ENCODE measurements at regions not wholly inside any gene's neighbourhood (a gene's known extent, or its start where the extent isn't known, plus 50 kb on each side); places are given as distances from the start of the nearest gene placed in this dataset.

DNA sequence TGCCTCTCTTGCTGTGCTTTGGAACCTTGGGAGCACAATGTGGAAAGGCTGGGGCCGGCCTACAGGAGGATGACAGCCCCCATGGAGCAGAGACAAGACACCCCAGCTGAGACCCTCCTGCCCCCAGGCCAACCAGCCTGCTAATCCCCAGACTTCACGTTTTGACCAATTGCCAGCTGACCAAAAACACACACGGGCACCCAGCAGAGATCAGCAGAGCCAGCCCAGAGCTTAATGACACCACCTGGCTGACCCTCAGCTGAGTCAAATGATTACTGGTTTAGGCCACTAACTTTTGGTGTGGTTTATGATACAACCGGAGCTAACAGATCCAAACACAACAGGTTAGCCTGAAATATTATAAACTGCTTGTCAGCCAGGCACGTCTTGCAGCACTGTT lies 111.2 kb upstream of the KIF5B start:
- DNase-seq, result no peak

DNA sequence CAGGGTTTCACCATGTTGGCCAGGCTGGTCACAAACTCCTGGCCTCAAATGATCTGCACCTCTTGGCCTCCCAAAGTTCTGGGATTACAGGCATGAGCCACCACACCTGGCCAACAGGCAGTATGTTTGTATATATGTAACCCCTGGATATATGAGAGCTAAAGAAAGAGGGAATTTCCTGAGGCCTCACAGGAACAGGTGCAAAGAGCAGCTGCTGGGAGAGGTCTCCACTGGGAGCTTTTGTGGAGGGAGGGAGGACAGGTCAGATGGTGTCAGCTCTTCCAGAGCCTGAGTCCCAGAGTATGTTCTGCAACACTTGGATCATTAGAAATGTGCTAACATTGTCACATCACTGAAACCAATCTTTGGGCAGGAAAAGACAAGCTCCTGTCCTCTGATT lies 110.1 kb upstream of the KIF5B start:
- no peak for DNase-seq

DNA sequence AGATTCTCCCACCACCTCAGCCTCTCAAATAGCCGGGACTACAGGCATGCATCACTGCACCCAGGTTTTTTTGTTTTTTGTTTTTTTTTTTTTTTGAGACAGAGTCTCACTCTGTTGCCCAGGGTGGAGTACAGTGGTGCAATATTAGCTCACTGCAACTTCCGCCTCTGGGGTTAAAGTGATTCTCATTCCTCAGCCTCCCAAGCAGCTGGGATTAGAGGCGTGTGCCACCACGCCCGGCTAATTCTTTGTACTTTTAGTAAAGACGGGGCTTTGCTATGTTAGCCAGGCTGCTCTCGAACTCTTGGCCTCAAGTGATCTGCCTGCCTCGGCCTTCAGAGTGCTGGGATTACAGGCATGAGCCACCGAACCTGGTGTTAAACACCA lies 107.5 kb upstream of the KIF5B start:
- DNase-seq, result no peak

DNA sequence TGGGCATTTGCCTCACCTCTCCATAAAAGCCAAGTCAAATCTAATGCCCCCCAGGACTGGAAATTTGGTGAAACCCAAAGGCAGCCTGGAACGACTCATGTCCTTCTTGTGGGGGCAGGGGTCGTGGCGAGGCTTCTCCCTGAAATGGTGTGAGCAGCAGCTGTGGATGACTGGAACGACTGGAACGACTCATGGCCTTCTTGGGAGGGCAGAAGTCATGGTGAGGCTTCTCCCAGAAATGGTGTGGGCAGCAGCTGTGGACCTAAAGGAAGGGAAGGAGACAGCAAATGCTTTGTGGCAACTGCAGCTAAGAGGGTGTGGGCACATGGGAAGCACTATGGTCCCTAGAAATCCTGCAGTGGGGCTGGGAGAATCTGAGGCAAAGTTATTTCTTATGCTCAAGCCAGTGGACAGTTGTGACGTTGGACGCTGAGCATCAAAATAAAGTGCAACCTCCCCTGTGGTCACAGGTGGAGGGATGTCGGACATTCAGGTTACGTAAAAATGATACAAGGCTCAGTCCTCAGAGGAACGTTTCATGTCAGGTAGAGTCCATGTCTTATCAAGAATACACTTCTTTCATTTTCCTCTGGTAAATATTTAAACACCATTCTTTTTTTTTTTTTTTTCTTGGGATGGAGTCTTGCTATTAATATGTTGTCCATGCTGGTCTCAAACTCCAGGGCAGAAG lies 107.0 kb upstream of the KIF5B start:
- DNase-seq, result no peak

DNA sequence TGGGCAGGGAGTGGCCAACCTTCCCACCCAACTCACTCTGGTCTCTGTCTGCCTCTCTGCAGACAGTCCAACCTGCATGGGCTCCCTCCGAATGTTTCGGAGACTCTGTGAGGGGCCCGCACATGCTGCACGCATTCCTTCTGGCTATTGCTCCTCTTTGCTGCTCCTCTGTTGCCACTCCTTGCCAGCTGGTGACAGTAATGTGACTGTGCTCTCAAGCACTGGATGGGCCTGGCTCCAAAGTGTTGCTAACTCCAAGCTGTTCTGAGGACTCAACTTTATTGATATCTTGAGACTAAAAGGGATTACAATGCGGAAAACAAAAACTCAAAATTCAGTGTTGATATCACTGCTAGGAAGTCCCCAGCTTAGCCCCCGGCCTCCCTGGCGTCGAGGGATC lies 105.4 kb upstream of the KIF5B start:
- DNase-seq, result no peak

DNA sequence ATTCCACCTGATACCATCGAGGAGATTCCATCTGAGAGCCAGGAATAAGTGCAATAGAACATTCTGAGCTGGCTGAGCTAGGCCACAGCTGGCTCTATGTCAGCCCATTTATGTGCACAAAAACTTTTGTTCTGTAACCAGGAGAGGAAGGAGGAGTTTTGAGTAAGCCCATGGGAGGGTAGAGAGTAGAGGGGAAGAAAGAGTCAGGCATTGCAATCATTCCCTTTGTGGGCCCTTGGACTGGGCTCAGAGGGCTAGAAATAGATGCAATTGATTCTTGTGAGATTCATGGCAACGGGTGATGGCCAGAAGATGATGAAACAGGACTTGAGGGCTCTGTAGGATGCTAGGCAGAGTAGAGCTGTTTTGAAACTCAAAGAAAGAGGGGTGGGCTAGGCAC lies 104.6 kb upstream of the KIF5B start:
- no peak for DNase-seq

DNA sequence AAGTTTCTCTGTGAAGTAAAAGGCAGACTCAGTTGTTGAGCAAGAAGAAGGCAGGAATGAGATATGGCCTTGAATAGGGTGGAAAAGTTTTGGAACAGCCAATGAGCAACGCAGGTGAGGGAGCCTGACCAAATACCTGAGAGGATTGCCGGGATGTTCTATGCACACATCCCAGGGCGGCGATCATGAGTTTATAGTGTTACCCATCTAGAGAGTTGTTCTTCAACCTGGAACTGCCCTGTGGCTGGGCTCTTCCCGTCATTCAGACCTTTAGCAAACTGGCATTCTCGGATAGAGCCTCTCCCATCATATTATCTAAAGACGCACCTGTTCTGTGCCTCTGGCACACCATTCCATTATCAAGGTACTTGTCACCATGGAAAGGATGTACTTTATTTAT lies 103.0 kb upstream of the KIF5B start:
- no peak for DNase-seq

DNA sequence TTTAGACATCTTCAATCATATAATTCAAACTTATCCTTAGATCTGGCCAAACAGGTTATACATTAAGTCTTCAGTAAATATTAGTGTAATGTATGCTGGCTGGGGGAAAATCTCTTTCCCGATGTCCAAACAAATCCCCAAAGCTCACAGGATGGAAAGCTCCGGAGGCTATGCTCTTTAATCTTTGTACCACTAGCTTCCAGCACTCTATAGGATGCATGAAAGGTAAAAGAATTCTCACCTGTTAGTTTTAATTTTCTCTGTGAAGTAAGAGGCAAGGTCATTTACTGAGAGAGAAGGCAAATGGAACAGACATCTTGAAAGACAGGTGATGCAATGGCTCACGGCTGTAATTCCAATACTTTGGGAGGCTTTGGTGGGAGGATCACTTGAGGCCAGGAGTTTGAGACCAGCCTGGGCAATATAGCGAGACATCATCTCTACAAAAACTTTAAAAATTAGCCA lies 99.8 kb upstream of the KIF5B start:
- DNase-seq, result no peak

DNA sequence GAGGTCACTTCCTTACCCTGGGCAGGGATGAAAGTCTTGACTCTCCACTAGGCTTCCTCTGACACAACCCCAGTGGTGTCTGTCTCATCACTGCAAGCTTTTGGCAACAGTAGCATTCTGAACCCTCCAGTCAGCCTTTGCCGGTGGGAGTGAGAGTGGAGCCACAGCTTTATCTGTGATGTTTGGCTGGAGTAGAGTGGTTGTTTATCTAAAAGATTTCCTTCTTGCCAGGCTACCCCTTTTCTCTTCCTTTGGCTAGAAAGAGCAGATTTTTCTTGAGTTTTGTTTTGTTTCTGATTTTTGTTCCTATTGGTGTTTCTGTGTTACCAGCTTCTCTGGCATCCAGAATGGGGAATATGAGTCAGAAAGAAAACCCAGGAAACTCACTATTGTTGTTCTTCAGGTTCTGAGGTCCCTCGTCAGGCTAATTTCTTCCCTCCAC lies 98.9 kb upstream of the KIF5B start:
- no peak for DNase-seq

DNA sequence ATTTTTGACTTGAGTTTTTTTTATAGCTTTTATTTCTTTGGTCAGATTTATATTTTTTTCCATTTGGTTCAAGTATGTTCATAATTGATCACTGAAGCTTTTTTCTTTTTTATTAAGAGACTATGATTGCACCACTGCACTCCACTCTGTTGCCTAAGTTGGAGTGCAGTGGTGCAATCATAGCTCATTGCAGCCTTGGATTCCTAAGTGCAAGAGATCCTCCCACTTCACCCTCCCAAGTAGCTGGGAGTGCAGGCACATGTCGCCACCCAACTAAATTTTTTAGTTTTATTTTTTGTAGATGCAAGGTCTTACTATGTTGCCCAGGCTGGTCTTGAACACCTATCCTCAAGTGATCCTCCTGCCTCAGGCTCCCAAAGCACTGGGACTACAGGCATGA lies 97.7 kb upstream of the KIF5B start:
- DNase-seq, result no peak

DNA sequence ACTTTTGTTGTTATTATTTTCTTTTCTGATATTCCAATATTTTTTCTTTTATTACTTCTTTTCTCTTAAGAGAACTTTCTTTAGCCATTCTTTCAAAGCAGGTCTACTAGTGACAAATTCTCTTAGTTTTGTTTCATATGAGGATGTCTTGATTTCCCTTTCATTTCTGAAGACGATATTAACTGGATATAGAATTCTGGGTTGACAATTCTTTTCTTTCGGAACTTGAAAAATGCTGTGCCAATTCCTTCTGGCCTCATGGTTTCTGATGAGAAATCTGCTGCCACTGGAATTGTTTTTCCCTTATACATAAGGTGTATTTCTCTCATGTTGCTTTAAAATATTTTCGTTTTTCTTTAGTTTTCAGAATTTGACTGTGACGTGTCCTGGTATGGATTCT lies 97.0 kb upstream of the KIF5B start:
- no peak for DNase-seq

DNA sequence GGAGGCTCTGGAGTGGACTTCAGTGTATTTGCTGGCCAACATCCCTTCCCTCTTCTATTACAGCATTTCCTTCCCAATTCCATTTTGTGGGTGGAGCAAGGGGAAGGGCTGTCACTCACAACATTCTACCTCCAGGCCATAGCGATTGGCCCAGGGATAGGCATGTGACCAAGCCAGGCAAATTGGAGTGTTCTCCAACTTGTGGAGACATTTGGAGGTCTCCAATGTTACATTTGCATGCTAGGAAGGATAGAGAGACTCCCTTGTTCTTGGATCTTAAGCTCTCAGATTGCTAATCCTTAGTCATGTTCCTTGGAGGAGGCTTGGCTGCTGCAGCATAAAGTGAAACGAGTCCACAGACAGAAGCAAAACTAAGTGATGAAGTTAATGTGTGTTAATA lies 95.6 kb upstream of the KIF5B start:
- DNase-seq, result no peak

DNA sequence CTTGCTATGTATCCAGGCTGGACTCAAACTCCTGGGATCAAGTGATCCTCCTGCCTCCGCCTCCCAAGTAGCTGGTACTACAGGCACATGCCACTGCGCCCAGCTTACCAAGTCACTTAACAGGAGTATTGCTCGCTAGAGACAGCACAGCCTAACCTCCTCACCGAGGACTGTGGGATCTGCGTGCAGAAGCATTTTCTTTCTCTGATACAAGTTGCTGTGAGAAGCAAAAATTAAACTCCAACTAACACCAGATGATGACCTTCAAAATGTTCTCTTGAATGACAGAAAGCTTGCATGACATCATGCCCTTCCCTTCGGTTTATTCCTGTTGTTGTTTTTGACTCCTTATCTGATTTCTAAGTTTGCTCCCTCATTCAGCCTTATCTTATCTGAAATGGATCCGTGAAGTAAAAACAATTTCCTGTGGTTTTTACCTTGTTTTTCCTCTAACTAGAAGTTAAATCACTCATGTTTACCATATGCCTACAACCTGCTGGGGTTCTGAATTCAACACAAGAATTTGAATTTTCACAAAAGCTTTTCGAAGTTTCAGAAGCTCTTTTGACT lies 94.4 kb upstream of the KIF5B start:
- no peak for DNase-seq

DNA sequence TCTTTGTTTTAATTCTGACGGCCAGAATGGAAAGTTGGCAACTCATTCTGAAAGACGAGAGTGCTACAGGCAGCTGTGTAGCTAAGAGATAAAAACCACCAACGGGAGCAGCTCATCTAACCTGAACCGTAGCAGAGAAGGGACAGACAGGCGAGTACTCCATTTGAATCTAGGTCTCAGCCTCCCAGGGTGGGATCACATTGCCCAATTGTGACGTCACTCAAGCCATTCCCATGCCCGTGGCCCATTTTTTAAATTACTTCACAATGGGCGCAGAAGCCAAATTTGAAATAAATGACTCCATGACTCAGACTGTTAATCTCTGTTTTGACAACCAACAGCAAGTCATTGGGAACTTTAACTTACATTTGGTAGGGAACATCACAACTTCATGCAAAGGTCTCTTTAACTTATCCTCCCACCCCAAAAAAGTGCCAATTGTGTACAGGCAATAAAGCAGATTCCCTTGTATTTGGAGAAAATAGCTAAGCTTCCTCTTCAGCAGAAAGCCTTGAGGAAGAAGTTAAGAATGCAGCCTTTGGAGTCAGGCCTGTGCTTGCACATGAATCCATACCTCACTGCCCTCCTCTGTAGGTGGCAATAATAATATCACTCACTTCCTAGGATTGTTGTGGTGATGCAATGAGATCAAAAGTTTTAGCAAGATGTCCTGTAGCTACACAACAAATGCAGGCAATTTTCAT lies 93.2 kb upstream of the KIF5B start:
- DNase-seq, result no peak

DNA sequence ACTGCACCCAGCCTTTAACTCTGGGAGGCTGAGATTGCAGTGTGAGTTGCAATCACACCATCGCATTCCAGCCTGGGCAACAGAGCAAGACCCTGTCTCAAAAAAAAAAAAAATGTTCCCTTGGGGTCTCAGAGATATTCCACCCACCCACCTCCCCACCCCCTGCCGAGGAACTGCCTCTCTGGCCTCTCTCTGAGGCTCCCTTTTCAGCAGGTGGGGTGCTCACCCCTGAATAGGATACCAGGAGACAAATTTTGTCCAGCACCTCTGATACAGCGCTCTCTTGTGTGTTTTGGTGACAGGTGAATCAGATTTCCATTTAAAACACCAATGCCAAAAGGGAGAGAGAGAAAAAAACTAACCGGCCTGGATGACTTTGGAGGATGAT lies 92.6 kb upstream of the KIF5B start:
- DNase-seq, result no peak

DNA sequence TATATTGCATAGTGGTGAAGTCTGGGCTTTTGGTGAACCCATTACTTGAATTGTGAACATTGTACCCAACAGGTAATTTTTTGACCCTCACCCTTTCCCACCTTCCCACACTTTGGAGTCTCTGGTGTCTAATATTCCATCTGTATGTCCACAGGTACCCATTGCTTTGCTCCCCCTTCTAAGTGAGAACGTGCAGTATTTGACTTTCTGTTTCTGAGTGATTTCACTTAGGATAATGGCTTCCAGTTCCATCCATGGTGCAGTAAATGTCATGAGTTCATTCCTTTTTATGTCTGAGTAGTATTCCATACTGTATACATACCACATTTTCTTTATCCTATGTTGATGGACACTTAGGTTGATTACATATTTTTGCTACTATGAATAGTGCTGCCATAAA lies 91.5 kb upstream of the KIF5B start:
- no peak for DNase-seq

DNA sequence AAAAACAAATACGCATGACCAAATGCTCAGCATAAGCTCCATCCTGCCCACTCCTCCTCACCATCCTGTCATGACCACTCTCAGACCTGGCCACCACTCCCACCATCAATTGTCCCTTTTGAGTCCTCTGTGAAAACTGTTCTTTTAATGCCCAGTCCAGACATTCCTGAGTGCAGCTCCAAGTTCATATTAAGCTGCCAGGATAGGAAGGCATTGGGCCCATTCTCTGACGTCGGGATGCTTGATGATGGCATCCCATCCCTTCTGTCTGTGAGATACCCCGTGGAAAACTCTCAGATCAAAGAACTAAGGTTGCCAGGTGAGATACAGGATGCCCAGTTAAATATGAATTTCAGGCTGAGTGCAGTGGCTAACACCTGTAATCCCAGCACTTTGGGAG lies 89.9 kb upstream of the KIF5B start:
- DNase-seq, result no peak

DNA sequence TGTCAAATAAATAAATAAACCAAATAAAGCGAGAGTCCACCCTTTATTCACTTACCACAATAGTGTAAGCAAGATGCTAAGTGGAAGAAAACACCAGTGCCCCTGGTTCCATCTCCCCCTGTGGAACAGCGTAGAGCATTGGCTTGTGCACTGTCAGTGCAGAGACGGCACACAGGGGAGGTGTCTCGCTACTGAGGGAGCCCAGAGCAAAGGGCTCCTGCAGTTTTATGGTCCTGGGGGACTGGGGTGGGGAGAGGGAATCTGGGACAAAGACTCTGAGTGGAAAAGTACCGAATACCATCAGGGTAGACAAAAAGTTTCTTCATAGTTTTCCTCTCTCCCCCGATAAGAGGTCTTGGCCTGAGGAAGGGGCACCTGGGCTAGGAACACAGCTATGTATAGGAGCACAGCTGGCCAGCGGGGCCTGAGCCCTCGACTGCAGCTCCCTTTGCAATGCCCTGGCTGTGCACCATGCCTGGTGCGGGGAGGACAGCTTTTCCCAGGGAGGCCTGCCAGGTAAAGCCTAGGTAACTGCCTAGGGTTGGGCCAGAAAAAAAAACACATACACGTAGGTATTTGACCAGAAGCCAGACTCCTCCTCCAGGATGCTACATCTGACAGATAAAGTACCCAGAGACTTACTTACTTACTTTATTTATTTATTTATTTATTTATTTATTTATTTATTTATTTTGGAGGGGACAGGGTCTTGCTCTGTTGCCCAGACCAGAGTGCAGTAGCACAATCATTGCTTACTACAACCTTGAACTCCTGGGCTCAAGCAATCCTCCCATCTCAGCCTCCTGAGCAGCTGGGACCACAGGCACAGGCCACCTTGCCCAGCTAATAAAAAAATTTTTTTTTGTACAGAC lies 88.8 kb upstream of the KIF5B start:
- no peak for DNase-seq

DNA sequence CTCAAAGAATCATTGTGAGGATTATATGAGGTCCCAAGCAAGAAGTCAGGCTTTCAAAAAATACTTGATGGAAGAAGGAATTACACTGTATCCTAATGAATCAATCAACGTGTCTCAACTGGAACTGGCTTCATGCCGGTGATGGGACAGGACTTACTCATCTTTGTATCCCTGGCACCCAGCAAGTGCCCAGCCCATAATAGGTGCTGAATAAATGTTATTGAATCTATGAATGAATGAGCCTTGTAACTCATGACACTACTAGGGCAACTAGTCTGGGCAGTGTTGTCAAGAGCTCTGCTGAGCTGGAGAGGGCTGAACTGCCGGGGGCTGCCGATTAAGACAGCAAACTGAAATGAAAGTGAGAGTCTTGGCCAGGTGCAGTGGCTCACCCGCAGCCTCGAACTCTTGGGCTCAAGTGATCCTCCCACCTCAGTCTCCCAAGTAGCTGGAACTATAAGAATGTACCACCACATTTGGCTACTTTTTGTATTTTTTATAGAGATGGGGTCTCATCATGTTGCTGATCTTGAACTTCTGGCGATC lies 87.2 kb upstream of the KIF5B start:
- no peak for DNase-seq

DNA sequence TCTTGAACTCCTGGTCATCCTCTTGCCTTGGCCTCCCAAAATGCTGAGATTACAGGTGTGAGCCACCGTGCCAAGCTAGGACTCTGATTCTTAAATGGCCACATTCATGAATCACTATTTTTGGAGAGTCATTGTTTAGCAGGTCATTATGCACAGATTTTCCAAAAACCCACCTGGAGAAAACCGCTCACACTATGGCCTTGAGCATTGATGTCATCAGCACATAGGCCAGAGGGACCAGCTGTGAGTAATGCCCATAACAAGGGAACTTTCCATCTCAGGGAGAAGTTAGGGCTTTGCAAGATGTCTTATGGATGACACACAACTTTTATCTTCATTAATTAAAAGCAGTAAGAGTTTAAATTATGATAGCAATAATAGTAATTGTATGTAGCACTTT lies 86.4 kb upstream of the KIF5B start:
- DNase-seq, result no peak

DNA sequence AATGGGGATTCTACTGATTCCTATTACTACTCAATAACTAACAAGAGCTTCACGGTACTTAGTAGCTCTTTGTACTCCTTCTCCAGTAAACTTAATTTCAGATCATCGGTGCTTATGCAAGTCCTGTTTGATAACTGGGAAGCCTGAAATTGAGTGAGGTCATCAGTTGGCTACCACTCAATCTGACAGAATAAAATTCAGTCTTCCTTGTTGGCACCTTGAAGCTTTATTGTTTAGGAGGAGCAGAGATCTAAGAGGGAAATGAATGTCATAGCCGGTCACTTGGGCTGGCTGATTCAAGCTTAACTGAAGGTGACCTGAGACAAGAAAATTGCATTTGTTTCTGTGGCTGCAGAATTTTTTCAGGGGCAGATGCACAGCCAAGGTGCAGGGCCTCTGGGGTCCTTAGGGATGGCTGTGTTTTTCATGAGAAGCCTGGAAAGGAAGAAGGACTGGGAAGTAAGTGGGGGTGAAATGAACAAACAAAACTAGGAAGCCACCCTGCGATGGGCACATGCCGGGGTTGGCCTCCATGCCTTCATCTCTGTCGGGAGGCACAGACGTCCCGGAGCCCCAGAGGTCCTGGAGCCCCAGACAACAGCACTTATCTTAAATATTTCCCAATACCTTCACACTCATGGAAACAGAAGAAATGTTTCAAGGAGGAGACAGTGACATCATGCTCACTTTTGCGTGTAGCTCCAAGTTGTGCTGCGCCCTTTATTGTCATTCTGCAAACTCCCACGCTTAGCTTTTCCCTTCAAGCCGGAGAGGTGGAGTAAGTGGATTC lies 85.0 kb upstream of the KIF5B start:
- no peak for DNase-seq

DNA sequence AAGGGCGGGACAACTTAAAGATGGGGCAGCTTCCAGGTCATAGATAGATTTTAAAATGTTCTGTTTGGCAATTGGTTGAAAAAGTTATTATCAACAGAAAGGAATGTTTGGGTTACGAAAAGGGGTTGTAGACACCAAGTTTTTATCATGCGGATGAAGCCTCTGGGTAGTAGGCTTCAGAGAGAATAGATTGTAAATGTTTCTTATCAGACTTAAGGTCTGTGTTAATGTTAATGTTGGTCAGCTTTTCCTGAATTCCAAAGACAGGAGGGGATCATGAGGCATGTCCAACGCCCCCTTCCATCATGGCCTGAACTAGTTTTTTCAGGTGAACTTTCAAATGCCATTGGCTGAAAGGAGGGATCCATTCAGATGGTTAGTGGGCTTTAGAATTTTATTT lies 84.2 kb upstream of the KIF5B start:
- no peak for DNase-seq

All from activated gamma-delta T cell treated with Interleukin-2 at 50 U/mL for 16 hours (primary cell).